ENCODE measurements at regions not wholly inside any gene's neighbourhood (a gene's known extent, or its start where the extent isn't known, plus 50 kb on each side); places are given as distances from the start of the nearest gene placed in this dataset.

DNA sequence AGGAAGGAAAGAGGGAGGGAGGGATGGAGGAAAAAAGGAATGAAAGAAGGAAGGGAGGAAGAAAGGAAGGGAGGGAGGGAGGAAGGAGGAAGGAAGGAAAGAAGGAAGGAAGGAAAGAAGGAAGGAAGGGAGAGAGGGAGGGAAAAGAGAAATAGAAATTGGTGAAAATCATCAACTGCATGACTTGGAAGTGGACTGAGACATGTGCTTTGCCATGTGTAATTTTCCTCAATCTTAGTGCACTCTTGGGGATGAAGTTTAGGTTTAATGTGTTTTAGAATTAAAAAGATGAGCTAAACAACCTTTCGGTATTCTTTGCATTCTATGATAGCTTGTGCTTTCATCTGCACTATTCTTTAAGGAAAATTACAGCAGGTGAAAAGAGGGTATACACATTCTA is 320.1 kb upstream of the GALNT5 start:
- Histone ChIP-seq H3K79me2 (ENCODE audit: insufficient read depth, low read depth, low read length) (no peaks in the 10 kb centered on the region), H3K4me3 (ENCODE audit: low read depth, low read length, poor library complexity, severe bottlenecking) (no peak overlapping the region), H2AFZ (ENCODE audit: low read length) (no peak overlapping the region), H3K9me2 (ENCODE audit: insufficient read depth, low read length) (no peaks in the 10 kb centered on the region), H3K4me1 (ENCODE audit: insufficient read depth, low read length, poor library complexity, severe bottlenecking) (no peaks in the 10 kb centered on the region), H3K36me3 (ENCODE audit: insufficient read depth, low read length) (no peaks in the 10 kb centered on the region), H3K4me2 (ENCODE audit: low read length) (no peak overlapping the region), H3K27ac (ENCODE audit: low read depth, low read length, poor library complexity, severe bottlenecking) (no peak overlapping the region), H4K20me1 (ENCODE audit: insufficient read depth, low read length) (no peaks in the 10 kb centered on the region), H3K9me3 (ENCODE audit: low read length) (no peaks in the 10 kb centered on the region)
- CTCF ChIA-PET (ENCODE audit: unreplicated experiment) = no interaction called here
- POLR2A ChIA-PET = interaction anchor here (0.6 kb wide), 1 partner anchor 93 kb away, joined by 4 read pairs; no protein-coding TSS in a partner anchor
- BruUV-seq (replicated peaks) = no TSS peak
- TF ChIP-seq, protein P1, sequence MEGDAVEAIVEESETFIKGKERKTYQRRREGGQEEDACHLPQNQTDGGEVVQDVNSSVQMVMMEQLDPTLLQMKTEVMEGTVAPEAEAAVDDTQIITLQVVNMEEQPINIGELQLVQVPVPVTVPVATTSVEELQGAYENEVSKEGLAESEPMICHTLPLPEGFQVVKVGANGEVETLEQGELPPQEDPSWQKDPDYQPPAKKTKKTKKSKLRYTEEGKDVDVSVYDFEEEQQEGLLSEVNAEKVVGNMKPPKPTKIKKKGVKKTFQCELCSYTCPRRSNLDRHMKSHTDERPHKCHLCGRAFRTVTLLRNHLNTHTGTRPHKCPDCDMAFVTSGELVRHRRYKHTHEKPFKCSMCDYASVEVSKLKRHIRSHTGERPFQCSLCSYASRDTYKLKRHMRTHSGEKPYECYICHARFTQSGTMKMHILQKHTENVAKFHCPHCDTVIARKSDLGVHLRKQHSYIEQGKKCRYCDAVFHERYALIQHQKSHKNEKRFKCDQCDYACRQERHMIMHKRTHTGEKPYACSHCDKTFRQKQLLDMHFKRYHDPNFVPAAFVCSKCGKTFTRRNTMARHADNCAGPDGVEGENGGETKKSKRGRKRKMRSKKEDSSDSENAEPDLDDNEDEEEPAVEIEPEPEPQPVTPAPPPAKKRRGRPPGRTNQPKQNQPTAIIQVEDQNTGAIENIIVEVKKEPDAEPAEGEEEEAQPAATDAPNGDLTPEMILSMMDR (conservative IDR thresholded peaks at IDR 0.05; ENCODE audit: low read length) = no peak
- no peak for TF ChIP-seq EZH2phosphoT487 (IDR thresholded peaks at IDR 0.05; ENCODE audit: borderline replicate concordance, low read depth, low read length)
- DNase-seq (ENCODE audit: low spot score) = no peak
- intact Hi-C loops (cut with micrococcal nuclease; ENCODE audit: unreplicated experiment) = no loop called here

DNA sequence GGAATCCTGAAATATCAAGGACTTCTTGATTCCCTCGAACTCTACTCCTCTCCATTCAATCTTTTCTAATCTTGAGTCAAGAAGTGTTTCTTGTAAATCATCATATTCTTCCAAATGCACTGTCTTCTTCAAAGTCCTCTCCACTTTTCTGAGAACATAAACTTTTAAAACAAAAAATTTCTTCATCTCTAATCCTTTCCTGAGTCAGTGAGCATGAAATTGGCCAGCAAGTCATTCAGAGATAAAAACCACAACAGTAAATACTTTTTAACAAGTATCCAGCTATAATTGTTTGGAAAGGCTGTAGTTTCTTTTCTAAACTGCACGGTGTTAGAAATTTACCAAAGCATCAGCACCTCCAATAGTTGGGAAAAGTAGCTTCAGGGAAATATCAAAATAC is 312.6 kb upstream of the GALNT5 start:
- TF ChIP-seq, protein P1 (conservative IDR thresholded peaks at IDR 0.05; ENCODE audit: low read length) = no peak
- no peak for TF ChIP-seq EZH2phosphoT487 (IDR thresholded peaks at IDR 0.05; ENCODE audit: borderline replicate concordance, low read depth, low read length)

DNA sequence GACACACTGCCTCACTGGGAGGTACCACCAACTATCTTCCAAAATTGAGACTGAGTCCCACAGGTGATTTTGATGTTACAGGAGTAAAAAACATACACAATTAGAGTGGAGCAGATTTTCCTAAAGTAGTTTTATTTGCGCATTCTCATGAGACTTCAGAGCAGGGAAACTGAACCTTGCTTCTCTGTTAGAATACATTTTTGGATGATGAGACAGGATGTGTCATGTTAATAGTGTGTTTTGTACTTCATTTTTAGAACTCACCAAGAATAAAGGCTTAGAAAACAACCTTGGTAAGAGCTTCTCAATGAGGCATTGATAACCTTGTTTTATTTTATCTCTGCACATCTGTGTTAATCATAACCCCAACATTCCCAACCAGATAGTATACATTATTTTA is 310.2 kb upstream of the GALNT5 start:
- H3K9me3 ChIP-seq (ENCODE audit: low read length) = no peaks in the 10 kb centered on the region
- ChIA-PET POLR2A (no interaction called here), CTCF (ENCODE audit: unreplicated experiment) (no interaction called here)
- intact Hi-C loops (cut with micrococcal nuclease; ENCODE audit: unreplicated experiment) = no loop called here
- H4K20me1 ChIP-seq (ENCODE audit: insufficient read depth, low read length) = no peaks in the 10 kb centered on the region
- no peak for TF ChIP-seq EZH2phosphoT487 (IDR thresholded peaks at IDR 0.05; ENCODE audit: borderline replicate concordance, low read depth, low read length)
- H3K79me2 ChIP-seq (ENCODE audit: insufficient read depth, low read depth, low read length) = no peaks in the 10 kb centered on the region
- no peak overlapping the region for H3K4me2 ChIP-seq (ENCODE audit: low read length)
- H3K9me2 ChIP-seq (ENCODE audit: insufficient read depth, low read length) = no peaks in the 10 kb centered on the region
- no peak overlapping the region for H3K27ac ChIP-seq (ENCODE audit: low read depth, low read length, poor library complexity, severe bottlenecking)
- H3K4me1 ChIP-seq (ENCODE audit: insufficient read depth, low read length, poor library complexity, severe bottlenecking) = no peaks in the 10 kb centered on the region
- no peak overlapping the region for H3K4me3 ChIP-seq (ENCODE audit: low read depth, low read length, poor library complexity, severe bottlenecking)
- no peak for DNase-seq (ENCODE audit: low spot score)
- H3K36me3 ChIP-seq (ENCODE audit: insufficient read depth, low read length) = no peaks in the 10 kb centered on the region
- no TSS peak for BruUV-seq (replicated peaks)
- H2AFZ ChIP-seq (ENCODE audit: low read length) = no peak overlapping the region

More for the DNA sequence above, 312.6 kb upstream of the GALNT5 start:
- no peaks in the 10 kb centered on the region for H4K20me1 ChIP-seq (ENCODE audit: insufficient read depth, low read length)
- no peak overlapping the region for H3K4me3 ChIP-seq (ENCODE audit: low read depth, low read length, poor library complexity, severe bottlenecking)
- H3K9me3 ChIP-seq (ENCODE audit: low read length) = no peaks in the 10 kb centered on the region
- H2AFZ ChIP-seq (ENCODE audit: low read length) = no peak overlapping the region
- DNase-seq (ENCODE audit: low spot score) = no peak
- H3K9me2 ChIP-seq (ENCODE audit: insufficient read depth, low read length) = no peaks in the 10 kb centered on the region
- CTCF ChIA-PET (ENCODE audit: unreplicated experiment) = no interaction called here
- no peaks in the 10 kb centered on the region for H3K4me1 ChIP-seq (ENCODE audit: insufficient read depth, low read length, poor library complexity, severe bottlenecking)
- no TSS peak for BruUV-seq (replicated peaks)
- H3K79me2 ChIP-seq (ENCODE audit: insufficient read depth, low read depth, low read length) = no peaks in the 10 kb centered on the region
- H3K4me2 ChIP-seq (ENCODE audit: low read length) = no peak overlapping the region
- intact Hi-C loops (cut with micrococcal nuclease; ENCODE audit: unreplicated experiment) = no loop called here
- POLR2A ChIA-PET = interaction anchor here (0.6 kb wide), 1 partner anchor 521 kb away, joined by 3 read pairs; no protein-coding TSS in a partner anchor
- H3K36me3 ChIP-seq (ENCODE audit: insufficient read depth, low read length) = no peaks in the 10 kb centered on the region
- H3K27ac ChIP-seq (ENCODE audit: low read depth, low read length, poor library complexity, severe bottlenecking) = no peak overlapping the region

All from OCI-LY7 (cell line).